ENCODE measurements at regions not wholly inside any gene's neighbourhood (a gene's known extent, or its start where the extent isn't known, plus 50 kb on each side); places are given as distances from the start of the nearest gene placed in this dataset.

DNA sequence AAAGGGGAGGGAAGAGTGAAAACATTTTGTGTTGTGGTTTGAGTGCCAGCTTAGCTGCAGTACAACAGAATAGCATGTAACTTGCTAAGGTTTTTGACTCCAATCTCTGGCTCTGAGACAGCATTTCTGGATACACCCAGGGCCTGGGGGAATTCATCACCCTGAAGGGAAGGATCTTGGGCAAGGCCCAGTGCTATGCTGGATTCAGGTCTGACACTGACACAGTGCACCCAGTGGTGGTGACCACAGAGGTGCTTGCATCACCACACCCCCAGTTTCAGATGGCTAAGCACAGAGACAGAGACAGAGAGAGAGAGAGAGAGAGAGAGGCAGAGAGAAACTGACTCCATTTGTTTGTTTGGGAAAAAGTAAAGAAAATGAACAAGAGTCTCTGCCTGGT, 74.1 kb upstream of the KBTBD8 start:
- Mint-ChIP-seq H3K27me3 (peaks cover 8% of the 10 kb centered on the region), H3K27ac (no peak overlapping the region), H3K4me3 (no peak overlapping the region), H3K9me3 (ENCODE audit: insufficient read depth) (peaks cover 3% of the 10 kb centered on the region), H3K4me1 (no peaks in the 10 kb centered on the region)
- ChIA-PET CTCF (interaction anchor here (1.1 kb wide), 1 partner anchor 48 kb away, joined by 3 read pairs; no protein-coding TSS in a partner anchor), POLR2A (no interaction called here)
- Histone ChIP-seq H3K36me3 (replicated peaks in 1 of 2; ENCODE audit: control extremely low read depth in 1 of 2, control insufficient read depth in 1 of 2, extremely low read depth in 1 of 2, insufficient read depth in 2 of 2, low read length in 1 of 2) (no peaks in the 10 kb centered on the region), H2AFZ (ENCODE audit: insufficient read depth, low read depth, low read length, poor library complexity, severe bottlenecking) (no peak overlapping the region), H4K20me1 (ENCODE audit: control insufficient read depth, insufficient read depth, low read length, poor library complexity, severe bottlenecking) (no peaks in the 10 kb centered on the region), H3K9me3 (ENCODE audit: control extremely low read depth in 1 of 3, control insufficient read depth in 2 of 3, insufficient read depth in 1 of 3, low read length in 2 of 3) (peaks cover 0 to 4% (median 0%) of the 10 kb centered on the region in 3 donors), H3K27ac (ENCODE audit: low read length in 2 of 2) (no peak overlapping the region), H3K4me1 (ENCODE audit: control insufficient read depth in 2 of 2, insufficient read depth in 2 of 2, low read length in 2 of 2) (no peaks in the 10 kb centered on the region), H3K27me3 (replicated peaks in 1 of 4; ENCODE audit: control extremely low read depth in 1 of 4, control insufficient read depth in 3 of 4, insufficient read depth in 4 of 4, low read length in 3 of 4) (peaks cover 0 to 2% (median 0%) of the 10 kb centered on the region in 4 experiments), H3K4me2 (replicated peaks; ENCODE audit: low read depth, low read length, poor library complexity, severe bottlenecking) (no peak overlapping the region), H3K4me3 (ENCODE audit: control extremely low read depth in 1 of 5, extremely low read depth in 1 of 5, insufficient read depth in 1 of 5, low read depth in 2 of 5, low read length in 4 of 5) (no peak overlapping the region), H3K9ac (ENCODE audit: low read length) (no peak overlapping the region), H3K79me2 (ENCODE audit: control insufficient read depth, insufficient read depth, low read length) (no peaks in the 10 kb centered on the region)
- DNase-seq (no peak), ATAC-seq (ENCODE audit: low read depth) (no peak)
- intact Hi-C loops (cut with micrococcal nuclease) = no loop called here
- no peak for TF ChIP-seq CTCF (IDR thresholded peaks at IDR 0.05)
- no peak for TF ChIP-seq EZH2 (IDR thresholded peaks at IDR 0.05; ENCODE audit: borderline replicate concordance, insufficient read depth, low read depth, low read length, poor library complexity, severe bottlenecking)

DNA sequence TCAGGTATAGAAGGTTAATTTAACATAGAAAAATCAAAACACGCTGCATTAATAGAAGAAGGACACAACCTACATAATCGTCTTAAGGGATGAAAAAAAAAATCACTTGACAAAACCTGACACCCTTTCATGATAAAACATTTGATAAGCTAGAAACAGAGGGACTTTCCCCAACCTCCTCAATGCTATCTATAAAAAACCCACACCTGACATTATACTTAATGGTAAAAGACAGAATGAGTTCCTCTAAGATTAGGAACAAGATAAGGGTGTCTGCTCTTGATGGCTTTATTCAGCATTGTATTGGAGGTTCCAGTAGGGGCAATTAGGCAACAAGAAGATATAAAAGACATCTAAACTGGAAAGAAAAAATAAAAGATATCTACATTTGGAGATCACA, 69.9 kb upstream of the KBTBD8 start:
- no peaks in the 10 kb centered on the region for H3K4me1 Mint-ChIP-seq
- H3K27me3 ChIP-seq (replicated peaks in 1 of 4; ENCODE audit: control extremely low read depth in 1 of 4, control insufficient read depth in 3 of 4, insufficient read depth in 4 of 4, low read length in 3 of 4) = peaks cover 0 to 2% (median 0%) of the 10 kb centered on the region in 4 experiments
- no peaks in the 10 kb centered on the region for H3K36me3 ChIP-seq (replicated peaks in 1 of 2; ENCODE audit: control extremely low read depth in 1 of 2, control insufficient read depth in 1 of 2, extremely low read depth in 1 of 2, insufficient read depth in 2 of 2, low read length in 1 of 2)
- no peaks in the 10 kb centered on the region for H4K20me1 ChIP-seq (ENCODE audit: control insufficient read depth, insufficient read depth, low read length, poor library complexity, severe bottlenecking)
- no peak overlapping the region for H3K4me3 Mint-ChIP-seq
- H3K27me3 Mint-ChIP-seq = peaks cover 12% of the 10 kb centered on the region
- POLR2A ChIA-PET = no interaction called here
- no peak for ATAC-seq (ENCODE audit: low read depth)
- CTCF ChIA-PET = no interaction called here
- H3K79me2 ChIP-seq (ENCODE audit: control insufficient read depth, insufficient read depth, low read length) = no peaks in the 10 kb centered on the region
- TF ChIP-seq EZH2 (IDR thresholded peaks at IDR 0.05; ENCODE audit: borderline replicate concordance, insufficient read depth, low read depth, low read length, poor library complexity, severe bottlenecking) (no peak), CTCF (IDR thresholded peaks at IDR 0.05) (no peak)
- H3K9me3 ChIP-seq (ENCODE audit: control extremely low read depth in 1 of 3, control insufficient read depth in 2 of 3, insufficient read depth in 1 of 3, low read length in 2 of 3) = no peaks in the 10 kb centered on the region
- no peak overlapping the region for H3K27ac Mint-ChIP-seq
- no CpG with 5 or more reads among the region's 2 CpGs for WGBS (ENCODE audit: insufficient coverage)
- no peak overlapping the region for H3K4me3 ChIP-seq (ENCODE audit: control extremely low read depth in 1 of 5, extremely low read depth in 1 of 5, insufficient read depth in 1 of 5, low read depth in 2 of 5, low read length in 4 of 5)
- no peak overlapping the region for H2AFZ ChIP-seq (ENCODE audit: insufficient read depth, low read depth, low read length, poor library complexity, severe bottlenecking)
- H3K9me3 Mint-ChIP-seq (ENCODE audit: insufficient read depth) = no peaks in the 10 kb centered on the region
- DNase-seq = no peak
- no peaks in the 10 kb centered on the region for H3K4me1 ChIP-seq (ENCODE audit: control insufficient read depth in 2 of 2, insufficient read depth in 2 of 2, low read length in 2 of 2)
- intact Hi-C loops (cut with micrococcal nuclease) = no loop called here
- no peak overlapping the region for H3K27ac ChIP-seq (ENCODE audit: low read length in 2 of 2)
- no peak overlapping the region for H3K4me2 ChIP-seq (replicated peaks; ENCODE audit: low read depth, low read length, poor library complexity, severe bottlenecking)
- H3K9ac ChIP-seq (ENCODE audit: low read length) = no peak overlapping the region

Measured in B cell (primary cell).